ENCODE measurements at regions not wholly inside any gene's neighbourhood (a gene's known extent, or its start where the extent isn't known, plus 50 kb on each side); places are given as distances from the start of the nearest gene placed in this dataset.

GRCh38 chr22:48315439-48316256 is 1512.0 kb downstream of the BRD1 start:
- no peak for DNase-seq (ENCODE audit: low read depth)
- H3K4me3 ChIP-seq (ENCODE audit: low read depth, low read length), result no peak overlapping the region
- TF ChIP-seq, protein P1, sequence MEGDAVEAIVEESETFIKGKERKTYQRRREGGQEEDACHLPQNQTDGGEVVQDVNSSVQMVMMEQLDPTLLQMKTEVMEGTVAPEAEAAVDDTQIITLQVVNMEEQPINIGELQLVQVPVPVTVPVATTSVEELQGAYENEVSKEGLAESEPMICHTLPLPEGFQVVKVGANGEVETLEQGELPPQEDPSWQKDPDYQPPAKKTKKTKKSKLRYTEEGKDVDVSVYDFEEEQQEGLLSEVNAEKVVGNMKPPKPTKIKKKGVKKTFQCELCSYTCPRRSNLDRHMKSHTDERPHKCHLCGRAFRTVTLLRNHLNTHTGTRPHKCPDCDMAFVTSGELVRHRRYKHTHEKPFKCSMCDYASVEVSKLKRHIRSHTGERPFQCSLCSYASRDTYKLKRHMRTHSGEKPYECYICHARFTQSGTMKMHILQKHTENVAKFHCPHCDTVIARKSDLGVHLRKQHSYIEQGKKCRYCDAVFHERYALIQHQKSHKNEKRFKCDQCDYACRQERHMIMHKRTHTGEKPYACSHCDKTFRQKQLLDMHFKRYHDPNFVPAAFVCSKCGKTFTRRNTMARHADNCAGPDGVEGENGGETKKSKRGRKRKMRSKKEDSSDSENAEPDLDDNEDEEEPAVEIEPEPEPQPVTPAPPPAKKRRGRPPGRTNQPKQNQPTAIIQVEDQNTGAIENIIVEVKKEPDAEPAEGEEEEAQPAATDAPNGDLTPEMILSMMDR (IDR thresholded peaks at IDR 0.05; ENCODE audit: low read depth, low read length), result no peak
- no peak for TF ChIP-seq MYC (IDR thresholded peaks at IDR 0.05; ENCODE audit: low read depth, low read length)
- no peak for TF ChIP-seq MAX (IDR thresholded peaks at IDR 0.05; ENCODE audit: low read depth, low read length)
- no peak for TF ChIP-seq POLR2A (IDR thresholded peaks at IDR 0.05; ENCODE audit: extremely low read depth, insufficient read length)

- TF ChIP-seq POLR2A (IDR thresholded peaks at IDR 0.05; ENCODE audit: extremely low read depth, insufficient read length) (no peak), MYC (IDR thresholded peaks at IDR 0.05; ENCODE audit: low read depth, low read length) (no peak), MAX (IDR thresholded peaks at IDR 0.05; ENCODE audit: low read depth, low read length) (no peak)
- TF ChIP-seq, protein P1 (IDR thresholded peaks at IDR 0.05; ENCODE audit: low read depth, low read length), result no peak
- H3K4me3 ChIP-seq (ENCODE audit: low read depth, low read length), result no peak overlapping the region
- DNase-seq (ENCODE audit: low read depth), result no peak
Measured at GRCh38 chr22:48314073-48314472, 1513.6 kb downstream of the BRD1 start.

DNA sequence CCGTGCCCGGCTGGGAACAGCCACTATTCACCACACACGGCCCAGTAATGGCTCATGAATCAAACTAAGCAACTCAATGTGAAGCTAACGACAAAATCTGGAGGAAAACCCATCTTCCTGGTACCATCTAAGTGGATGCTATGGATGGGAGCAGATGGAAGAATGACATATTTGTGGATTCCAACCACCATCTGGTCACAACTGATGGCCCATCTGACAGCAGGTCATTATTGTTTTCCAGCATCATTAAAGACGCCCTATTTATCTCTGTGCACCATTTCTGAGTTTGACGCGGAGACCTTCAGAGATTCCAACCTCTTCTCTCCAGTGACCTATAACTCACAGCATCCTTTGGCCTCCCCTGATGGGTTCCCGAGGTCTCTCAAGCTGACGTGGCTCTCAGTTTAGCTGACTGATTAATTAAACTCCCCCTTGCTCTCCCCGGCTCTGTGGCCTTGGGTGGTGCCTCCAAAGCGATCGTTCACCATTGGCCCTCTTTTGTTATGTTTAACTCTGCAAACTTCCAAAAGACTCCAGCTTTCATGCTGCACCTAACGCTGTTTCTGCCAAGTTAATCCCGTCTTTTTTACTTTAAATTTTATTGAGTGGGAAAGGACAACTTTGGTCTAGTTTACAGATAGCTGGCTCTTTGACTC is 1514.4 kb downstream of the BRD1 start:
- no peak overlapping the region for H3K4me3 ChIP-seq (ENCODE audit: low read depth, low read length)
- no peak for TF ChIP-seq POLR2A (IDR thresholded peaks at IDR 0.05; ENCODE audit: extremely low read depth, insufficient read length)
- TF ChIP-seq, protein P1 (IDR thresholded peaks at IDR 0.05; ENCODE audit: low read depth, low read length), result no peak
- no peak for TF ChIP-seq MYC (IDR thresholded peaks at IDR 0.05; ENCODE audit: low read depth, low read length)
- TF ChIP-seq MAX (IDR thresholded peaks at IDR 0.05; ENCODE audit: low read depth, low read length), result no peak
- DNase-seq (ENCODE audit: low read depth), result no peak

DNA sequence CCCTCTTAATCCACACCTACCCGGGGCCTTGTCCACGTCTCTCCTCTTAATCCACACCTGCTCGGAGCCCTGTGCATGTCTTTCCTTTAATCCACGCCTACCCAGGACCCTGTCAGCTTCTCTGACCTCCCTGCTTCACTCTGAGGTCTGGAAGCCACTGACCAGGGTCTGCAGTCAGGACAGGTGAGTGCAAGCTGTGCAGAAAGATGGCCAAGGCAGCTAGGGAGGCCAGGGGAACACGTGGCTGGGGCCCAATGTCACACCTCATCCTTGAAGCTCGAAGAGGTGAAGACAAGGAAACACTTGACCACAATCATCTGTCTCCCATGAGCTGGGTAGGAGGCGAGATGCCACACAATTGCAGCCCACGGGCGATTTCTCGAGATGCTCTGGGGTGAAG is 1516.9 kb downstream of the BRD1 start:
- no peak for DNase-seq (ENCODE audit: low read depth)
- H3K4me3 ChIP-seq (ENCODE audit: low read depth, low read length), result no peak overlapping the region
- TF ChIP-seq POLR2A (IDR thresholded peaks at IDR 0.05; ENCODE audit: extremely low read depth, insufficient read length) (no peak), MAX (IDR thresholded peaks at IDR 0.05; ENCODE audit: low read depth, low read length) (no peak), MYC (IDR thresholded peaks at IDR 0.05; ENCODE audit: low read depth, low read length) (no peak)
- TF ChIP-seq, protein P1 (IDR thresholded peaks at IDR 0.05; ENCODE audit: low read depth, low read length), result no peak

GRCh38 chr22:48310289-48310688 is 1517.4 kb downstream of the BRD1 start:
- H3K4me3 ChIP-seq (ENCODE audit: low read depth, low read length), result no peak overlapping the region
- no peak for DNase-seq (ENCODE audit: low read depth)
- TF ChIP-seq POLR2A (IDR thresholded peaks at IDR 0.05; ENCODE audit: extremely low read depth, insufficient read length) (no peak), MAX (IDR thresholded peaks at IDR 0.05; ENCODE audit: low read depth, low read length) (no peak), MYC (IDR thresholded peaks at IDR 0.05; ENCODE audit: low read depth, low read length) (no peak)
- TF ChIP-seq, protein P1 (IDR thresholded peaks at IDR 0.05; ENCODE audit: low read depth, low read length), result no peak

All from NB4 (cell line).